Kidney glomerular epithelial cell (primary cell): ENCODE measurements at regions not wholly inside any gene's neighbourhood (a gene's known extent, or its start where the extent isn't known, plus 50 kb on each side); places are given as distances from the start of the nearest gene placed in this dataset.
"Not testable (repeated sequence)": the region's sequence is repeated elsewhere in the genome, so short reads cannot be mapped to it uniquely, and the experiment has no call there.

ENCODE experiments used
- DNase-seq: peaks from one replicate; lab custom pipeline; 2025; lab: John Stamatoyannopoulos, UW

GRCh38 chr3:87576752-87577151, 300.4 kb upstream of the POU1F1 start:
- DNase-seq, result no peak

- no peak for DNase-seq
Measured at GRCh38 chr3:87575550-87575949, 299.2 kb upstream of the POU1F1 start.

- DNase-seq, result no peak
Measured at GRCh38 chr3:87568331-87568730, 291.9 kb upstream of the POU1F1 start.

- no peak for DNase-seq
Measured at GRCh38 chr3:87564438-87564837, 288.1 kb upstream of the POU1F1 start.

- DNase-seq, result no peak
Measured at GRCh38 chr3:87563712-87564111, 287.3 kb upstream of the POU1F1 start.

- no peak for DNase-seq
Measured at GRCh38 chr3:87558492-87558891, 282.1 kb upstream of the POU1F1 start.

- DNase-seq, result no peak
Measured at GRCh38 chr3:87555290-87555689, 278.9 kb upstream of the POU1F1 start.

- DNase-seq, result no peak
Measured at GRCh38 chr3:87553058-87553457, 276.7 kb upstream of the POU1F1 start.

- no peak for DNase-seq
Measured at GRCh38 chr3:87550892-87551291, 274.5 kb upstream of the POU1F1 start.

GRCh38 chr3:87549208-87549607, 272.8 kb upstream of the POU1F1 start:
- no peak for DNase-seq

GRCh38 chr3:87548271-87548670, 271.9 kb upstream of the POU1F1 start:
- DNase-seq, result no peak

- no peak for DNase-seq
Measured at GRCh38 chr3:87546216-87546615, 269.8 kb upstream of the POU1F1 start.

GRCh38 chr3:87543408-87543807, 267.0 kb upstream of the POU1F1 start:
- DNase-seq, result not testable (repeated sequence)

- DNase-seq, result no peak
Measured at GRCh38 chr3:87541723-87542122, 265.3 kb upstream of the POU1F1 start.

- not testable (repeated sequence) for DNase-seq
Measured at GRCh38 chr3:87538722-87539121, 262.3 kb upstream of the POU1F1 start.

GRCh38 chr3:87509401-87509800, 233.0 kb upstream of the POU1F1 start:
- no peak for DNase-seq

GRCh38 chr3:87508921-87509320, 232.5 kb upstream of the POU1F1 start:
- no peak for DNase-seq

GRCh38 chr3:87507753-87508152, 231.4 kb upstream of the POU1F1 start:
- DNase-seq, result no peak

GRCh38 chr3:87503900-87504498, 227.6 kb upstream of the POU1F1 start:
- DNase-seq, result peak; percentile 78

GRCh38 chr3:87501076-87501475, 224.7 kb upstream of the POU1F1 start:
- no peak for DNase-seq

GRCh38 chr3:87498358-87499080, 222.1 kb upstream of the POU1F1 start:
- DNase-seq, result no peak

GRCh38 chr3:87495938-87496337, 219.6 kb upstream of the POU1F1 start:
- no peak for DNase-seq

GRCh38 chr3:87494264-87494663, 217.9 kb upstream of the POU1F1 start:
- DNase-seq, result no peak

GRCh38 chr3:87491843-87492242, 215.5 kb upstream of the POU1F1 start:
- no peak for DNase-seq
